Esophagus squamous epithelium (tissue), 5 donors: ENCODE measurements at regions not wholly inside any gene's neighbourhood (a gene's known extent, or its start where the extent isn't known, plus 50 kb on each side); places are given as distances from the start of the nearest gene placed in this dataset.

Experiments
- DNase-seq: peaks from one replicate; lab custom pipeline; 2025; lab: John Stamatoyannopoulos, UW
- H3K27ac ChIP-seq, 4 donors: fragments of 200-600 bp; sonication (generic); one replicate each; pipeline ENCODE4 v1.5.1; 2016 to 2019; ENCODE audit warnings: mild to moderate bottlenecking in 1 of 4
- H3K27me3 ChIP-seq, 4 donors: fragments of 200-600 bp; sonication (generic); 1 replicate in 3 of 4; 2 replicates in 1 of 4; pipeline versions ENCODE4 v1.5.1 to v1.6.0; 2017 to 2021; ENCODE audit warnings: antibody characterized with exemption in 1 of 4
- H3K36me3 ChIP-seq, 3 donors: fragments of 200-600 bp; sonication (generic); one replicate each; pipeline ENCODE4 v1.5.1; 2016 to 2019
- H3K4me1 ChIP-seq, 3 donors: fragments of 200-600 bp; sonication (generic); one replicate each; pipeline ENCODE4 v1.5.1; 2017 to 2019
- H3K4me3 ChIP-seq, 4 donors: fragments of 200-600 bp; sonication (generic); 1 replicate in 3 of 4; 2 replicates in 1 of 4; pipeline ENCODE4 v1.5.1; 2016 to 2019; ENCODE audit warnings: mild to moderate bottlenecking in 2 of 4, moderate library complexity in 1 of 4
- H3K9me3 ChIP-seq, 3 donors: fragments of 200-600 bp; sonication (generic); one replicate each; pipeline ENCODE4 v1.5.1; 2016 to 2019
- CTCF ChIP-seq, 6 experiments: fragments of 450-650 bp in 4 of 6; fragments of 200-600 bp in 2 of 6; sonication (generic) in 2 of 6; IDR thresholded peaks; one replicate each; pipeline ENCODE4 v1.5.1; 2016 to 2019; ENCODE audit warnings: antibody characterized with exemption in 6 of 6, mild to moderate bottlenecking in 4 of 6, moderate library complexity in 4 of 6
- POLR2A ChIP-seq, 4 donors: fragments of 450-650 bp; IDR thresholded peaks; one replicate each; pipeline ENCODE4 v1.6.1; 2017; ENCODE audit warnings: antibody characterized with exemption in 4 of 4, mild to moderate bottlenecking in 4 of 4, moderate library complexity in 3 of 4
- WGBS, 2 donors: methylation state at CpG; one replicate each; pipeline ENCODE4 v1.1.5; 2018; 5-methylcytosine and 5-hydroxymethylcytosine counted together
- intact Hi-C: fragments of 100-400 bp; cut with DNase I; formaldehyde crosslinking; loops from one replicate; pipeline ENCODE4 v1.15.0; 2022
- donor health status: DM: yes; HTN: yes; CAD: no.

- WGBS, 2 donors = 37 to 46% methylated on average over 4 of the region's 4 CpGs
- intact Hi-C loops = no loop called here
- Histone ChIP-seq H3K36me3 (no peaks in the 10 kb centered on the region), H3K27ac (no peak overlapping the region), H3K4me1 (no peaks in the 10 kb centered on the region), H3K27me3 (no peaks in the 10 kb centered on the region), H3K4me3 (no peak overlapping the region), H3K9me3 (no peaks in the 10 kb centered on the region)
- TF ChIP-seq CTCF (IDR thresholded peaks at IDR 0.05) (no peak), POLR2A (IDR thresholded peaks at IDR 0.05) (no peak)
- DNase-seq = no peak
Observed at GRCh38 chr7:41825927-41826480, 123.1 kb upstream of the INHBA start.

GRCh38 chr7:41824284-41824683, 121.4 kb upstream of the INHBA start:
- H3K4me3 ChIP-seq = no peak overlapping the region
- H3K27ac ChIP-seq = no peak overlapping the region
- H3K4me1 ChIP-seq = no peaks in the 10 kb centered on the region
- H3K27me3 ChIP-seq = no peaks in the 10 kb centered on the region
- WGBS, 2 donors = 28 to 48% methylated on average over 2 of the region's 2 CpGs
- no peak for DNase-seq
- no peaks in the 10 kb centered on the region for H3K36me3 ChIP-seq
- intact Hi-C loops = no loop called here
- no peaks in the 10 kb centered on the region for H3K9me3 ChIP-seq
- TF ChIP-seq CTCF (IDR thresholded peaks at IDR 0.05) = no peak

GRCh38 chr7:41822259-41822817, 119.4 kb upstream of the INHBA start:
- H3K36me3 ChIP-seq = no peaks in the 10 kb centered on the region
- intact Hi-C loops = no loop called here
- no peaks in the 10 kb centered on the region for H3K9me3 ChIP-seq
- 20 to 27% methylated on average over 1 of the region's 1 CpG for WGBS, 2 donors
- no peak for DNase-seq
- no peak overlapping the region for H3K4me3 ChIP-seq
- no peak overlapping the region for H3K27ac ChIP-seq
- H3K4me1 ChIP-seq = no peaks in the 10 kb centered on the region
- no peaks in the 10 kb centered on the region for H3K27me3 ChIP-seq
- TF ChIP-seq POLR2A (IDR thresholded peaks at IDR 0.05) (no peak), CTCF (IDR thresholded peaks at IDR 0.05) (no peak)

- H3K4me1 ChIP-seq = no peaks in the 10 kb centered on the region
- H3K9me3 ChIP-seq = no peaks in the 10 kb centered on the region
- no peaks in the 10 kb centered on the region for H3K27me3 ChIP-seq
- intact Hi-C loops = no loop called here
- H3K4me3 ChIP-seq = no peak overlapping the region
- no peaks in the 10 kb centered on the region for H3K36me3 ChIP-seq
- TF ChIP-seq CTCF (IDR thresholded peaks at IDR 0.05) = no peak
- WGBS, 2 donors = 42 to 56% methylated on average over 3 of the region's 3 CpGs
- H3K27ac ChIP-seq = no peak overlapping the region
- DNase-seq = no peak
Observed at GRCh38 chr7:41821521-41822213, 118.8 kb upstream of the INHBA start.

GRCh38 chr7:41820111-41820671, 117.3 kb upstream of the INHBA start:
- Histone ChIP-seq H3K36me3 (no peaks in the 10 kb centered on the region), H3K27me3 (no peaks in the 10 kb centered on the region), H3K27ac (no peak overlapping the region), H3K4me3 (no peak overlapping the region), H3K9me3 (no peaks in the 10 kb centered on the region), H3K4me1 (no peaks in the 10 kb centered on the region)
- WGBS, 2 donors = 71 to 93% methylated on average over 2 of the region's 2 CpGs
- no peak for TF ChIP-seq CTCF (IDR thresholded peaks at IDR 0.05)
- TF ChIP-seq POLR2A (IDR thresholded peaks at IDR 0.05) = no peak
- DNase-seq = no peak
- intact Hi-C loops = no loop called here
